Natural killer cell (primary cell): ENCODE measurements at regions not wholly inside any gene's neighbourhood (a gene's known extent, or its start where the extent isn't known, plus 50 kb on each side); places are given as distances from the start of the nearest gene placed in this dataset.

Source experiments
- ATAC-seq, 3 donors: fragments of 150-1000 bp in 2 of 3; fragments of 200-7000 bp in 1 of 3; cut with Tn5 transposase; 1 replicate in 1 of 3; 2 replicates in 2 of 3; pipeline ENCODE4 v1.10.0; 2021; ENCODE audit warnings: mild to moderate bottlenecking in 2 of 3, moderate library complexity in 2 of 3
- DNase-seq, 2 donors: peaks; one replicate each; pipeline versions ENCODE4 v3.0.0 to v3.0.0-alpha.2; 2013 to 2021; ENCODE audit warnings: mixed read lengths in 1 of 2
- H3K27ac ChIP-seq: one replicate; pipeline ENCODE4 v1.5.1; 2013; ENCODE audit warnings: mild to moderate bottlenecking, low read length
- H3K27me3 ChIP-seq: one replicate; pipeline ENCODE4 v1.6.1; 2013; ENCODE audit warnings: low read length; ENCODE audit not compliant: control insufficient read depth, insufficient read depth
- H3K36me3 ChIP-seq: one replicate; pipeline ENCODE4 v1.6.1; 2013; ENCODE audit warnings: low read length; ENCODE audit not compliant: control insufficient read depth, insufficient read depth
- H3K4me1 ChIP-seq: one replicate; pipeline ENCODE4 v1.6.1; 2013; ENCODE audit warnings: low read length; ENCODE audit not compliant: control insufficient read depth, insufficient read depth
- H3K4me3 ChIP-seq: one replicate; pipeline ENCODE4 v1.5.1; 2013; ENCODE audit warnings: low read length
- H3K9me3 ChIP-seq: one replicate; pipeline ENCODE4 v1.6.1; 2013; ENCODE audit warnings: low read length; ENCODE audit not compliant: control insufficient read depth, insufficient read depth
- H3K27ac Mint-ChIP-seq, 2 donors: one replicate each; pipeline ENCODE4 v1.8.0; 2022; ENCODE audit warnings: mild to moderate bottlenecking in 2 of 2, mixed read lengths in 2 of 2, moderate library complexity in 1 of 2
- H3K27me3 Mint-ChIP-seq, 2 donors: one replicate each; pipeline ENCODE4 v1.8.0; 2022; ENCODE audit warnings: low read depth in 2 of 2, mixed read lengths in 2 of 2
- H3K36me3 Mint-ChIP-seq: one replicate; pipeline ENCODE4 v1.8.0; 2022; ENCODE audit warnings: mixed read lengths
- H3K4me1 Mint-ChIP-seq, 2 donors: one replicate each; pipeline ENCODE4 v1.8.0; 2022; ENCODE audit warnings: mixed read lengths in 2 of 2
- H3K4me3 Mint-ChIP-seq: one replicate; pipeline ENCODE4 v1.8.0; 2022; ENCODE audit warnings: mild to moderate bottlenecking, moderate library complexity, mixed read lengths
- H3K9me3 Mint-ChIP-seq, 2 donors: one replicate each; pipeline ENCODE4 v1.8.0; 2022; ENCODE audit warnings: mixed read lengths in 2 of 2
- CTCF ChIP-seq: fragments of 200-600 bp; IDR thresholded peaks from one replicate; pipeline ENCODE4 v1.8.0; 2022; ENCODE audit warnings: antibody characterized with exemption
- WGBS: methylation state at CpG from one replicate; pipeline ENCODE4 v1.1.7; 2013; ENCODE audit warnings: missing lambda C conversion rate; ENCODE audit not compliant: insufficient coverage; 5-methylcytosine and 5-hydroxymethylcytosine counted together
- intact Hi-C: fragments of 100-400 bp; cut with micrococcal nuclease; formaldehyde crosslinking; loops from one replicate; pipeline ENCODE4 v1.14.2; 2022

GRCh38 chr10:126722726-126723125, 52.2 kb upstream of the C10orf90 start:
- no peak for TF ChIP-seq CTCF
- Histone ChIP-seq H3K36me3 (no peaks in the 10 kb centered on the region), H3K4me1 (no peaks in the 10 kb centered on the region), H3K27me3 (no peaks in the 10 kb centered on the region), H3K27ac (no peak overlapping the region), H3K4me3 (no peak overlapping the region), H3K9me3 (no peaks in the 10 kb centered on the region)
- intact Hi-C loops: no loop called here
- H3K4me1 Mint-ChIP-seq: no peaks in the 10 kb centered on the region
- ATAC-seq (no peak), DNase-seq (no peak)
- H3K27ac Mint-ChIP-seq: no peak overlapping the region
- peaks cover 0 to 7% of the 10 kb centered on the region in 2 donors for H3K27me3 Mint-ChIP-seq
- WGBS: 88% methylated on average over 5 of the region's 5 CpGs
- H3K4me3 Mint-ChIP-seq: no peak overlapping the region
- no peaks in the 10 kb centered on the region for H3K9me3 Mint-ChIP-seq
- H3K36me3 Mint-ChIP-seq: no peaks in the 10 kb centered on the region

GRCh38 chr10:126723226-126723625, 52.7 kb upstream of the C10orf90 start:
- intact Hi-C loops: no loop called here
- no peaks in the 10 kb centered on the region for H3K36me3 Mint-ChIP-seq
- Histone ChIP-seq H3K4me1 (no peaks in the 10 kb centered on the region), H3K27me3 (no peaks in the 10 kb centered on the region), H3K27ac (no peak overlapping the region), H3K36me3 (no peaks in the 10 kb centered on the region), H3K9me3 (no peaks in the 10 kb centered on the region), H3K4me3 (no peak overlapping the region)
- peaks cover 0 to 3% of the 10 kb centered on the region in 2 donors for H3K27me3 Mint-ChIP-seq
- H3K4me1 Mint-ChIP-seq: no peaks in the 10 kb centered on the region
- ATAC-seq: no peak
- no peaks in the 10 kb centered on the region for H3K9me3 Mint-ChIP-seq
- H3K27ac Mint-ChIP-seq: no peak overlapping the region
- DNase-seq: no peak
- no peak for TF ChIP-seq CTCF
- WGBS: 86% methylated on average over 5 of the region's 5 CpGs
- H3K4me3 Mint-ChIP-seq: no peak overlapping the region

- Mint-ChIP-seq H3K4me3 (no peak overlapping the region), H3K27ac (no peak overlapping the region), H3K9me3 (no peaks in the 10 kb centered on the region), H3K36me3 (no peaks in the 10 kb centered on the region), H3K4me1 (no peaks in the 10 kb centered on the region), H3K27me3 (peaks cover 6 to 10% of the 10 kb centered on the region in 2 donors)
- H3K4me3 ChIP-seq: no peak overlapping the region
- H3K9me3 ChIP-seq: no peaks in the 10 kb centered on the region
- intact Hi-C loops: no loop called here
- no peak overlapping the region for H3K27ac ChIP-seq
- no peak for DNase-seq
- no peaks in the 10 kb centered on the region for H3K36me3 ChIP-seq
- H3K4me1 ChIP-seq: no peaks in the 10 kb centered on the region
- no peak for ATAC-seq
- no peaks in the 10 kb centered on the region for H3K27me3 ChIP-seq
- 82% methylated on average over 6 of the region's 6 CpGs for WGBS
- no peak for TF ChIP-seq CTCF
Observed at GRCh38 chr10:126729314-126729870, 58.9 kb upstream of the C10orf90 start.
